Endometrial microvascular endothelial cells (primary cell): ENCODE measurements at regions not wholly inside any gene's neighbourhood (a gene's known extent, or its start where the extent isn't known, plus 50 kb on each side); places are given as distances from the start of the nearest gene placed in this dataset.
"Not testable (repeated sequence)": the region's sequence is repeated elsewhere in the genome, so short reads cannot be mapped to it uniquely, and the experiment has no call there.

Experiments
- in situ Hi-C: cut with HindIII; loops from 2 replicates; pipeline ENCODE4 v1.10.0; 2017; ENCODE audit warnings: low sequenced_read_pairs, low pct_unique_long_range_greater_than_20kb; ENCODE audit errors: inconsistent ontology term

DNA sequence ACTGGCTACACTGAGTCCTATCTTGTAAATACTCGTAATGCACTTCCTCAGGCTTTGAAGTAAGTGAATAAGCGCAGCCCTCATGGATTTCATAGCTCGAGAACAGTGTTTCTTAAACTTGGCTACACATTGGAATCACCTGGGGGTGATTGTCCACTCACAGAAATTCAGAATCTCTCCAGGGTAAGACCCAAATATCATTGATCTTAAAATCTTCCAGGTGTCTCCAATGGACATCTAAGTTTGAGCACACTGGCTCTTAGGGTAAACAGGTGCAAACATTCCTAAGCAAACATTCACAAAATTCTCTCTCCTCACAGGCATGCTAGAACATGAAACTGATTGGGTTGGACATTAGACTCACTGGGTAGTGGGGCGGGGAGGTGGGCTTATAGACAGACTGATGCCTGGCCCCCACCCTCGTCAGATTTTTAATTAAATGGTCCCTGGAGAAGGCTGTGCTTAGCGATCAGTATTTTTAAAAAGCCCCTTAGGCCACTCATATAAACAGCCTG is 279.7 kb upstream of the TBL1XR1 start:
- in situ Hi-C loops, result no loop called here

DNA sequence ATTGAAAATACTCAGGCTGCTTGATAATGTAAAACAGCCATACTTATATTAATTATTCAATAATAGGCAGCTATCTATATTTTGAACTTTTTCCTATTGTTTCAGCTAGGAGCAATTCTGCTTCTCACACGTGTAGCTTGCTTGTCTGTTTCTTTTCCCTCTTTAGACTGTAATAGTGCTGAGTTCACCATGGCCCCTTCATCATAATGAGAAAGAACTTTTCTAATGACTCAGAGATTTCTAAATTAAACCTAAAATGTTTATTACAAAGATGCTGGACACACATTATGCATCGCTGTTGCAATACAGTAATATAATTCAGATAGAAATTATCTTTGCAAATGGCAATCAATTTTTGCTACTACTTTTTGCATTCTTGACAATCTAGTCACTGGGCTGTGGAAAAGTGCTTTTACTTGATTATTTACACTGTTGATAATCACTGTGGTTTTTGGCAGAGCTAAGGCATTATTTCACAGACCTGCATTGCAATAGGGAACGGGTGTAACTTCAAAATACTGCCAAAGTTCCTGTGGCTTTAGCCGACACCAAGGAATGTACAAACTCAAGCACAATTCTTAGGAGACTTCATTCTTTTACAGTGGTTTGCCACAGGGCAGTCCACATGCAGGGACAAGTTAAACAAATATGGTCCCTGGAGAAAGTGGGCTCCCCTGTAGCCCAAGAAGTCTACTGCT is 281.0 kb upstream of the TBL1XR1 start:
- in situ Hi-C loops, result no loop called here

DNA sequence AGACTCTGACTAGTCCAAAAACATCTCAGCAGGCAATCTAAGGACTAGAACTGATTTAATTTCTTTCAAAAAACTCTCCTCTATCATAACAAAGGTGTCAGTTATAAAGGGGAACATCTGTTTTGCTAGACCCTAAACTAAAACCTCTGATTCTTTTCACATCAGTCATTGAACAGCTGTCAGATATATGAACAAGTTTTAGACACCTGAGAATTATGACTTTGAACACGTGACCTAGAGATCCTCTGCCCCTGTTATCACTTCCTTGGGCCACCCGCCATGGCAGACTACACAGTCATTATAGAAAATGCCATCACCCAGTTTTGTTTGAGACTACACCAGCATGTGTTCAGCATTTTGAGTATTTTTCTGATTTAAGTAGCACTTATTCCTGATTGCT is 282.3 kb upstream of the TBL1XR1 start:
- in situ Hi-C loops, result no loop called here

DNA sequence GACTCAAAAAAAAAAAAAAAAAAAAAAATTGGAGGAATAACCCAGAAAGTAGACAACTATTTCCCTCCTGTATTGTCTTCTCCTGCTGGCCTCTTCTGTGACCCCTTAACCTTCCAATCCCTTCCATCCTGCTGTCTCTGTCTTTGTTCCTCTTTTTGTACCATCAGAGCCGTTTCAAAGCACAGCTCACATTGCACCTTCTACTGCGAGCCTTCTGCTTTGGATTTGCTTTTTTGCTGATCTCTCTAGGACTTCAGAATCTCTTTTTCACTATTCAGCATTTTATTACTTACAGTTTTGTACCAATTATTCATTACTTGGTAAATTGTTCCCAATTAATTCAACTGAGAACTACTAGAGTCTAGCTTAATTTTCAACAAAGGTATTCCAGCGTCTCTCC is 284.0 kb upstream of the TBL1XR1 start:
- in situ Hi-C loops, result no loop called here

DNA sequence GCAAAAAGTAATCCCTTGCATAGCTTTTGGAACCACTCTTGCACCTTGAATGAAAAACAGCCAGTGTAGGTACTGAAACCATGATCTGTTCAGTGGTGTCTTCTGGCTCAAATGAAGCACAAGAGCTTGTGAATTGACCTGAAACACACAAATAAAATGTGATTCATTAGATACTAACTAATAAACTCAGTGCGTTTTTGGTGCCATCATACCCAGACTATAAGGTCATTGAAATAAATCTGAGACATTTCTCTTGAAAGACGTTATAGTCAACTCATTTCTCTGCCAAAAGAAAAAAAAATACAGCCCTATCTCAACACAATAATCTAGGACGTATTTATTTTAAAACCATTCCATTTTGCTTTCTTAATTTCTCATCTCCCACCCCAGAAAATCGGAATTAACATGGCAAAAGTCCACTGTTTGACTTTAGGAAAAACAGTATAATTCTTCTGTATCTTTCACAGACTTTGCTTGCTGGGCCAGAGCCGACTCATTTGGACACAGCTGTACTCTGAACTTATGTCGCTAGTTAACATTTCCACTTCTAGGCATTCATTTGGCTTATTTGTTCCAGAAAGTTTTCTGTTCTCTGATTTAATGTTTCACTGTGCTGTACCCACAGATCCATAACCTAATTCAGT is 284.9 kb upstream of the TBL1XR1 start:
- in situ Hi-C loops, result no loop called here

DNA sequence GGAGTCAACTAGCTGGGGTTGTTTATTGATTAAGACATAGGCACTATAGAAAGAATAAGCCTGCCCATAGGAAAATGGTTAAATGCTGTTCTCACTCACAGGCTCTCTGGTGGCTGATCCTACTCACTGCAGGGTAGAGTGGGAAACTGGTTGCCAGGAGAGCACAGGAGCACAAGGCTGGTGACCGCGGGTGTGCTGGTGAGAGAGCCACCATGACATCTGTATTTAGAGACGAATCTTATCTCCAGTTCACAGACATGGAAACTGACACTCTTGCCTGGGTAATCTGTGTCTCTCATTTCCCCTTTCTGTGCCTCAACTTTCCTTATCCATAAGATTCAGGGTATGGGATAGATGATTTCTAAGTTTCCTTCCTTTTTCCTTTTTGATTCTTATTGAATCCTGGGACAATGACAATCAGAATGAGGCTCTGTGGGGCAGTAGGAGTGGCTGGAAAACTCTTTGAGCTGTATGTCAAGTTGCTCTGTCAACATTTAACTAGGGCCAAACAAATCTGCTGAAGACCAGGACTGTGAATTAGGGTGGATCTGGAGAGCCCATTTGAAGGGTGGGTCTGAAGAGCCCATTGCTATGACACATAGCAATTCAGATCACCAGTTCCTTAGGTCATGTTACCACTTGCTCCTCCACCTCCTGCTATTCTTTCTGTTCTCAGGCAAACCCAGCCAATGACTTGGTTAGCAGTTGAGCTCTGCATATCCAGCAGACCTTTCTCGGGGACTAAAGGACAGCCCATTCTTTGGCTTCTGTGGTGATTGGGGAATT is 286.1 kb upstream of the TBL1XR1 start:
- in situ Hi-C loops, result no loop called here

DNA sequence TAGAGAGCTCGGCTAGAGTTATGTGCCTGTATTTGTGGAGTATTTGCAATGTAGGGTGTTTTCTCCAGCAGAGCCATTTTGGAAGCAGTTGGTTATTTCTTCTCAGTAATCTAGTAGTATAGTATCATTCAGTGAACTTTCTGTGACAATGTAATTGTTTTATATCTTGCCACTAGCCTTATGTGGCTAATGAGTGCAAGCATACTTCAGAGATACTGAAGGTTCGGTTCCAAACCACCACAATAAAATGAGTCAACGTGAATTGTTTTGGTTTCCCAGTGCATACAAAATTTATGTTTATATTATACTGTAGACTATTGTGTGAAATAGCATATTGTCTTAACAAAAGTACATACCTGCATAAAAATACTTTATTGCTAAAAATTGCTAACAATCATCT is 286.9 kb upstream of the TBL1XR1 start:
- in situ Hi-C loops, result no loop called here

DNA sequence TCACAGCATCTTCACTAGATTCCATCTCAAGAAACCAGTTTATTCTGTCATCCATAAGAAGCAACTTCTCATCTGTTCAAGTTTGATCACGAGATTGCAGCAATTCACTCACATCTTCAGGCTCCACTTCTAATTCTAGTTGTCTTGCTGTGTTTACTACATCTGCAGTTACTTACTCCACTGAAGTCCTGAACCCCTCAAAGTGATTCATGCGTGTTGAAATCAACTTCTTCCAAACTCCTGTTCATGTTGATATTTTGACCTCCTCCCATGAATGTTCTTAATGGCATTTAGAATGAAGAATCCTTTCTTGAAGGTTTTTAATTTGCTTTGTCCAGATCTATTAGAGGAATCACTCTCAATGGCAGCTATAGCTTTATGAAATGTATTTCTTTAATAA is 287.6 kb upstream of the TBL1XR1 start:
- in situ Hi-C loops, result no loop called here

DNA sequence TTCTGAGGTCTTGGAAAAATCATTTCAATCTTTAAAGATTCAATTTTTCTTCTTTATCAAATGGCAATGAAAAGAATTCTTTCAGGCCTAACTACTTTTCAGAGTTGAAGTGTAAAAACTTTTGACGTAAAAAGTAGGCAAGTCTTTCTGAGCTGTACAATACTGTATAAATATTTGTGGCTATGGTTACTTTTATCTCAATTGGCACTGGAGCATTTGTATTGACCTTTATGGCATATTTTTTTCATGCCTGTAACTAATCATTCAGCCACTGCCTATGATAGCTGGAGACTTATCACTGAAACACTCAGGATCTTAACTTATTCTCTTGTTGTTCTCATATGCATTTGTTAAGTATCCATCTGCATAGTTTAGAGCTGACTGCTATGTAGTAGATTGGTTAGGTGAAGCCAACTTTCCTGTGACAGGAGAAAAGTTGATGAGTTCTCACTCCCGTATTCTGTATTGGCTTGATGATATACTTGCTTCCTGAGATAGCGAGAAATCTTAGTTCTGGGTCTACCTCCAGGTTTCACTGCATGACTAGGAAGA is 290.4 kb upstream of the TBL1XR1 start:
- in situ Hi-C loops, result no loop called here

DNA sequence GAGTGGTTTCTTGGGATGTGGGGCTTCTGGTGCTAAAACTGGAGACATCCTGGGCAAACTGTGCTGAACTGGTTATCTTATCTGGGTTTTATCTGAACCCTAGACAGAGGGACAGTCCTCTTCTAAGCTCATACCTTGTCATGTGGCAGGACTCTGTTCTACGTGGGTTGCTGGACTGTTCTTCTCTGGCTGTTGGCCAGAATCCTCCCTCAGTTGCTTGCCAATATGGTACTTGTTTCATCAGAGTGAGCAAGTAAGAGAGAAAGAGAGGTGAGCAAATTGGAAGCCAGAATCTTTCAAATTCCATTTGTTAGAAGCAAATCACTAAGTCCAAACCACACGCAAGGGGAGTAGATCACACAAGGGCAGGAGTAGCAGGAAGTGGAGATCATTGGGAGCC is 291.5 kb upstream of the TBL1XR1 start:
- in situ Hi-C loops, result no loop called here

DNA sequence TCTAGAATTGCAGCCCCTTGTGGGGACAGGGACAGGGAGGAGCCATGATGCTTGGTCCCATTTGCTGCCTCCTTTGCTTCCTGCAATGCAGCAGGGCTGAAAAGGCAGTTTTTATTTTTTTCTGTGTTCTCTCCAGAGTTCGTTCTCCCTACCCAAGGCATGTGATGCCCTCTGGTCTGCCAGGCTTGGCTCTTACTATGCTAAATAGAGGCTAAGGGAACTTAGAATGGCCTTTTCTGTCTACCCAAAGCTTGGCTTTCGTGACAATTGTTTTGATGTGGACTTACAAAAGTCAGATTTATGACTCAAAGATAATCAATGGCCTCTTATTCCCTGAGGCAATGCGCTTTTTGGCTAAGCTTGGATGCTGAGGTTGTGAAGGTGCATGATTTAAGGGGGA is 293.3 kb upstream of the TBL1XR1 start:
- in situ Hi-C loops, result no loop called here

DNA sequence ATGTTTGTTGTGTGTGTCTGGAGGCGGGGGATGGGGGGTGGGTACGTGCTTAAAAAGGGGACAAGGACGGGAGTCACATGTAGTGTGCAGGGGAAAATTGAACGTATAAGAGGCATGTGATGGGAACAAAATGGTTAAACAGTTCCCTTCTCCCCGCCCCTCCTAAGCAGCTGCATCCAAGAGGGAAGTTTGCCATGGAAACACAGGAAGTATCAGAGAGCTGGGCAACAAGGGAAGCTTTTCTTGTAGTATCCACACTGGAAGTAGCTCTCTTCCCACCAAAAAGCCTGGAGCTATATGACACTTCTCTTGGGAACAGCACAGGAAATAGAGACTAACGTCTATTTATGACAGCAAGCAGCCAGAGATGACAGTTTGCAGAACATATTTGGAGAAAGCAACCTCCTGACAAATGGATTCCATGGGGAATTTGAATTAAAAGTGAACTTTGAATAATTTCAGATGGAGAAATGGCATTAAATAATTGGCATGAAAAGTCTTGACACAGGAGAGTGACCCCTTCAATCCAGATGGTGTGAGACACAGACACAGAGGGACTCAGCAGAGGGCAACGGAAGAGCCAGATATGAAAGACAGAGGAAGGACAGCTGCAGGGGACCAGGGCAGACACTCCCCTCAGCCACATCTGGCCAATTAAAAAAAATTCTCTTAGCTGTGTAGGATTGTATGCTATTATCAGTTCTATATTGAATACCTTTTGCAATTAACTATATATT is 294.2 kb upstream of the TBL1XR1 start:
- in situ Hi-C loops, result no loop called here

DNA sequence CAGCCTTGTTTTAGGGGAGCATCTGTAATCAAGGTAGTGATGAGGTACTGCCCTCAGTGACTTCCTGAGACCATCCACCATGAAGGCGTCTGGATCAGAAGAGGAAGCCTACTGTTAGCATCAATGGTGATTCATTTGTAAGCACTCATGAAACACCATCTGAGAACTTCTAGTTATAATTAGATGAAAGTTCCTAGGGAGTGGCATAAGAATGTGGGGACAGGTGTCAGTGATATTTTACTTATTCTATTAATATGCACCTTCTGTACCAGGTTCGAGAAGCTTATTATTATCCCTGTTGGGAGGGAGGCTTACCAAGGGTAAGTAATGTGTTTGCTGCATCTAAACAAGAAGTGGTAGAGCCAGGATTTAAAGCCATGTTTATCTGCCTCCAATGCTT is 295.8 kb upstream of the TBL1XR1 start:
- in situ Hi-C loops, result no loop called here

DNA sequence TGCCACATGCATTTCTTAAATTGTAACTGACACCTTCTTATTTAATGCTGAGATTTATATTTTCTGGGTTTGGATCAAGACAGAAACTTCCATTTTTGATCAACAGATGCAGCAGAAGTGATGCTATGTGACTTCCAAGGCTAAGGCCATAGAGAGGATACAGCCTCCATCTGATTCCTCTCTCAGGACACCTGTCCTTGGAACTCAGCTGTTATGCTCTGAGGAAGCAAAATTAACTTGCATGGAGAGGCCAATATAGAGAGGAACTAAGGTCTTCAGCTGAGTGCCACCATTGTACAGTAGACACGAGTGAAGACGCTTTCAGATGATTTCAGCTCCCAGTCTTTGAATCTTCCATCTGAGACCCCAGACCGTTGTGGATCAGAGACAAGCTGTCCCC is 296.9 kb upstream of the TBL1XR1 start:
- in situ Hi-C loops, result no loop called here

DNA sequence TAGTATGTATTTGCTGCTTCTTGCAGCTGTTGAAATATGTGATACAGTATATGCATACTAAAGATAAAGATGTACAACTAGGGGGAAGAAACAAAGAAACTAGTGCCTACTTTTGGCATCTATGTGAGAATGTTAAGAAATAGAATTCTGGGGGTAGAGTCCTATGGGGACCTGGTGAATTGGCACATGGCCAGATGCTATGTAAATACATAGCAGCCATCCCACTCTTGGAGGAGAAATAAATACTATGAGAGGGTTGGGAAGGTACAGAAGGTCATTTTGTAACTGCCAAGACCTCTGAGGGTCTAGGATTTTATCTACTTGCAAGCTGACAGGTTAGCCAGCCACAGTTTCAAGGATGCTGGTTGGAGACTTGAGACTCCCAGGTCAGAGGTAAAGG is 298.3 kb upstream of the TBL1XR1 start:
- in situ Hi-C loops, result no loop called here

DNA sequence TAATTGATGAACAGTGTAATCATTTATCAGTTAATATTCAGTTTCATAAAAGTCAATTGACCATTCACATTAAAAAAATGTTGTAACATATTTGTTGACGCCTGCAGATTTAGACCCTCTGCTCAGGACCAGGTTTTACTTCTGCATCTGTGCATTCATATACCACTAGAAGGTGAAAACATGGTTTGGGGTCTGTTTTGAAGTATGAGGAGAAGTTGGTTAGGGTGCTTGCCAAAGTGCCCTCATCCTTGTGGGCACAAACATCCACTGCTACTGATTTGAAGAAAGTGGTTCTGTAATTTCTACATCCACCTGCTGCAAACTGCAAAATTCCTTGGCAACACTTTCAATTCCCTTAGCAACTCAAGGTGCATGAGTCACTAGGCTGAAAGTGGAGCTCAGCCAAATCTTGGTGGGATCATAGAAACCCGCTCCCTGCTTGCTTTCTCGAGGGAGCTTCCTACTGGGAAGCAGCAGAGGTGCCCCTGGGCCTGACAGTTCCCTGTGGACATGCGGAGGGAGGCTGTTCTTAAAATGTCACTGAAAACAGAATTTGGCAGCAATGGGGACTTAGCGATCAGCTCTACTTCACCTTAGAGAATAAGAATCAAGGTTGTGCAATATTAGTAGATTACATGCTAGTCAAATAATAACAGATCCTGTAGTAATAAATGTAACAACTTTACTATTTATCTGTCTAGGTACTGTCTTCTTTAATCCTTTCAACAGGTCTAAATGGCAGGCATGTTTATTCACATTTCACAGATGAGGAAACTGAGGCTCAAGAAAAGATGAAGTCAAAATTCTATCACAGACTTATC is 301.0 kb upstream of the TBL1XR1 start:
- in situ Hi-C loops, result no loop called here

DNA sequence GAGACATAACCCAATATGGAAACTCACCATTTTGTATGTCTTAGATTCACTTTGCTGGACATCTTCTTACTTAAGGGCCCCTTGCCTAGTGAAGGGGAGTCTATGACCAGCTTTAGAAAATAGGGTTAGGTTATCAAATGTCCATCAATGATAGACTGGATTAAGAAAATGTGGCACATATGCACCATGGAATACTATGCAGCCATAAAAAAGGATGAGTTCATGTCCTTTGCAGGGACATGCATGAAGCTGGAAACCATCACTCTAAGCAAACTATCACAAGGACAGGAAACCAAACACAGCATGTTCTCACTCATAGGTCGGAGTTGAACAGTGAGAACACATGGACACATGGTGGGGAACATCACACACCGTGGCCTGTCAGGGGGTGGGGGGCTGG is 301.8 kb upstream of the TBL1XR1 start:
- in situ Hi-C loops, result not testable (repeated sequence)

DNA sequence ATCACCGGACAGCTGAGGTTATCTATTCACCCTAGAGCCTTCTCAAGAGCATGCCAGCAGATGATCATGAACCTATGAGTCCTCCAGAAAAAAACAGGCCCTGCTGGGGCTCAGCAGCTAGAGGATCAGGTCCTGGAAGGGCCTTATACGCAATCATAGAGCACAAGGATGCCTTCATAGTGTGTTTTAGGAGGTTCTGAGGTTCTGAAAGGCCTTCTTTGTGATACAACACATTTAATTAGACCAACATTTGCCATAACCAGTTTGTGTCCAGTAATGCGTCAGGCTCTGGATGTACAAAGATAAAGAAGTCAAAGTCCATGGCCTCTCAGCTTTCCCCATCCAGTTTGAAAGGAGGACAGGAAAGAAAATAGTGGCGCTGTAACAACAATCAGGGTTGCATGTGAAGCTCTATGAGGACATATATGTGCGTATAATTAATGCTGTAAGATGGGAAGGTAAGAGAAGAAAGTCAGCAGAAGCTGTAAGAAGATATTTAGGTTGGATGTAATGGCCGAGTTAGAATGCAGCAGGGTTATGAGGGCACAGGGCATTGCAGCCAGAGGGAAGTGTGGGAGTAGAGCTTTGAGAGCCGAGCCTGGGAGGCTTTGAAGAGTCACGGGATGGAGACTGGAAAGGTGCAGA is 302.6 kb upstream of the TBL1XR1 start:
- in situ Hi-C loops, result no loop called here
